ENCODE measurements at regions not wholly inside any gene's neighbourhood (a gene's known extent, or its start where the extent isn't known, plus 50 kb on each side); places are given as distances from the start of the nearest gene placed in this dataset.

DNA sequence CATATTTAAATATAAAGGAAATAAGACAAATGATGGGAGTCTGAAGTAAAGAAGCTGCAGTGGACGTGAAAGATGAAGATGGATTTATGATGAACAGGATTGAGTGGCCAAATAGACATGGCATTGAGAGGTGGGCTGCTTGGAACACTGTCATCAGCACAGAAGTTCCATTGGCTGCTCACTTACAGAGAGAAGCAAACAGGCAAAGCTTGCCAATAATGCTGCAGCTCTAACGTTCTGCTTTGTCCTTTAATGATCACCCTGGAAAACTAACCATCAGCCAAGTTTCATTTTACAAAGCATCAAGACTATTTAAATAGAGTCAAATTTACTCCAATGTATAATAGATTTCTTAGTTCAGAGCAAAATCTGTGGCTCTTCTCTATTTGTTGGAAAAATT, 721.4 kb downstream of the TMTC2 start:
- no peak for DNase-seq (ENCODE audit: low read depth)
- TF ChIP-seq, protein P1, sequence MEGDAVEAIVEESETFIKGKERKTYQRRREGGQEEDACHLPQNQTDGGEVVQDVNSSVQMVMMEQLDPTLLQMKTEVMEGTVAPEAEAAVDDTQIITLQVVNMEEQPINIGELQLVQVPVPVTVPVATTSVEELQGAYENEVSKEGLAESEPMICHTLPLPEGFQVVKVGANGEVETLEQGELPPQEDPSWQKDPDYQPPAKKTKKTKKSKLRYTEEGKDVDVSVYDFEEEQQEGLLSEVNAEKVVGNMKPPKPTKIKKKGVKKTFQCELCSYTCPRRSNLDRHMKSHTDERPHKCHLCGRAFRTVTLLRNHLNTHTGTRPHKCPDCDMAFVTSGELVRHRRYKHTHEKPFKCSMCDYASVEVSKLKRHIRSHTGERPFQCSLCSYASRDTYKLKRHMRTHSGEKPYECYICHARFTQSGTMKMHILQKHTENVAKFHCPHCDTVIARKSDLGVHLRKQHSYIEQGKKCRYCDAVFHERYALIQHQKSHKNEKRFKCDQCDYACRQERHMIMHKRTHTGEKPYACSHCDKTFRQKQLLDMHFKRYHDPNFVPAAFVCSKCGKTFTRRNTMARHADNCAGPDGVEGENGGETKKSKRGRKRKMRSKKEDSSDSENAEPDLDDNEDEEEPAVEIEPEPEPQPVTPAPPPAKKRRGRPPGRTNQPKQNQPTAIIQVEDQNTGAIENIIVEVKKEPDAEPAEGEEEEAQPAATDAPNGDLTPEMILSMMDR (IDR thresholded peaks at IDR 0.05; ENCODE audit: low read depth, low read length, missing control alignments): no peak
- H3K4me3 ChIP-seq (ENCODE audit: low read depth, low read length): no peak overlapping the region
- in situ Hi-C loops (cut with HindIII; ENCODE audit: low sequenced_read_pairs): no loop called here

DNA sequence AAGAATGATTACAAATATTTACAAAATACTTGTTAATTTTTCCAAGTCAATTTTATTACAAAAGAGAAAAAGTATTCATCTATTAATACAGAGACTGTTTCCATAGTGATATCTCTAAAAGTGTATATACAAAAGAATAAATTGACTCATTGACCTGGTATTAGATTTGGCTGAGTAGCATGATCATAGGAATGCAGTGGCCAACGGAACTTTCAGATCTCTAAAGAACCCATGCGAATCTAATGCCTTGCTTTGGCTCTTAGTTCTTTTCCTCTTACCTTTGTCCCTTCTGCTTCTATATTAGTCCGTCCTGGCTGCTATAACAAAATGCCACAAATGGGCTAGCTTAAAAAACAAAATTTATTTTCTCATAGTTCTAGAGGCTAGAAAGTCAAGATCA, 717.8 kb downstream of the TMTC2 start:
- TF ChIP-seq, protein P1 (IDR thresholded peaks at IDR 0.05; ENCODE audit: low read depth, low read length, missing control alignments): no peak
- in situ Hi-C loops (cut with HindIII; ENCODE audit: low sequenced_read_pairs): no loop called here
- no peak for DNase-seq (ENCODE audit: low read depth)
- H3K4me3 ChIP-seq (ENCODE audit: low read depth, low read length): no peak overlapping the region

DNA sequence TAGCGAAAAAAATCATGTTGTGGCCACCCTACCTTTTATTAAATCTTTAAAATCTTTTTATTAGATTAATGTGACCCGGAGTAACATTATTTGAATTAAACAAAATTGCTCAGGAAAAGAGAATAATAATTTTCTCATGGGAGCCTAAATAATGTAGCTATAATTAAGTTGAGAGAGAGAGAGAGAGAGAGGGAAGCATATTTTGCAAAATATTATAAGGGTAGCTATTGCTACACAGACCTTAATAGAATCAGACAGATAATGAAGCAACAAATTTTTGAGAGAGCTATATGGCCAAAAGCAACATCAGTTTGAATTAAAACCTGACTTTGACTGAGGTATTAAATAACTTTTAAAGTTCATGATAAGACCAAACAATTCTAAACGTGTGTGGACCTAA, 703.5 kb downstream of the TMTC2 start:
- no peak for DNase-seq (ENCODE audit: low read depth)
- H3K4me3 ChIP-seq (ENCODE audit: low read depth, low read length): no peak overlapping the region
- TF ChIP-seq, protein P1 (IDR thresholded peaks at IDR 0.05; ENCODE audit: low read depth, low read length, missing control alignments): no peak
- in situ Hi-C loops (cut with HindIII; ENCODE audit: low sequenced_read_pairs): no loop called here

DNA sequence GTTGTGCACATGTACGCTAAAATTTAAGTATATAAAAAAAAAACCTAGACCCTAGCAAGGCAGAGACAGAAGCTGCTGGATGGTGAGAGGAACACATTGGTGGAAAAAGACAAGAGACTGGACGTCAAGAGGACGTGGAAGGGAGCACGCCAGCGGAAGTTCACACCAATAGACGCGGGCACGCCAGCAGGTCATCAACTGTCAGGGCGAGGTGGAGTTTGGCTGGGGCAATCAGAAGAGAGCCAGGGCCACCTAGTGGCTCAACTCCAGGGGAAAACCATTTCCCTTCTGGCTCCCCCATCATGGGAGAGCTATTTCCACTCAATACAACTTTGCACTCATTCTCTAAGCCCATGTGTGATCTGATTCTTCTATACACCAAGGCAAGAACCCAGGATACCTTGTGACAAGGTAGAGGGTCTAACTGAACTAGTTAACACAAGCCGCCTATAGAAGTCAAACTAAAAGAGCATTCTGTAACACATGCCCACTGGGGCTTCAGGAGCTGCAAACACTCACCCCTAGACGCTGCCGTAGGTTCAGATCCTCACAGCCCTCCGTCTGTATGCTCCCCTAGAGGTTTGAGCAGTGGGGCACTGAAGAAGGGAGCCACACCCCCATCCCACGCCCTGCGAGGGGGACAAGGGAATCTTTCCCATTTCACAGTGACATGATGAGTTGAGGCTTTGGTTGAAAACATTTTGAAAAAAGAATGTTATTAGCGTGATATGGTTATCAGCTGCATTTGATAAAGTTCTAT, 702.7 kb downstream of the TMTC2 start:
- DNase-seq (ENCODE audit: low read depth): no peak
- TF ChIP-seq, protein P1 (IDR thresholded peaks at IDR 0.05; ENCODE audit: low read depth, low read length, missing control alignments): no peak
- in situ Hi-C loops (cut with HindIII; ENCODE audit: low sequenced_read_pairs): no loop called here
- H3K4me3 ChIP-seq (ENCODE audit: low read depth, low read length): no peak overlapping the region

DNA sequence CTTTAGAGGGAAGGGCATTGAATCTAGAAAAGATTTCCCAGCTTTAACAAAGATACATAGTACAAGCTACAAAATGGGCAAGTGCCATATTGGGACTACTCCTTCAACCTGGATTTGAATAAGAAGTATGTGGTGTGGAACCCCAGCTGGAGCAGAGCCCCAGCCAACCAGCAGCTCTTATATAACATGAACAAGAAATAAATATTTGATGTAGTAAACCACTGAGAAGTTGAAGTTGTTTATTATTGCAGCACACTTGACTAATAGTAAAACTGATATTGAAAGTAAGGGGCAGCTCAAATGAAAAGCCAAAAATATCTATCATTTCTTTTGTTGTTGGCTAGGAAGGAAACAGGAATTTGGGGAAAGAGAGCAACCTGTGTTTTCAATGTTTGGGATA, 701.8 kb downstream of the TMTC2 start:
- in situ Hi-C loops (cut with HindIII; ENCODE audit: low sequenced_read_pairs): no loop called here
- H3K4me3 ChIP-seq (ENCODE audit: low read depth, low read length): no peak overlapping the region

DNA sequence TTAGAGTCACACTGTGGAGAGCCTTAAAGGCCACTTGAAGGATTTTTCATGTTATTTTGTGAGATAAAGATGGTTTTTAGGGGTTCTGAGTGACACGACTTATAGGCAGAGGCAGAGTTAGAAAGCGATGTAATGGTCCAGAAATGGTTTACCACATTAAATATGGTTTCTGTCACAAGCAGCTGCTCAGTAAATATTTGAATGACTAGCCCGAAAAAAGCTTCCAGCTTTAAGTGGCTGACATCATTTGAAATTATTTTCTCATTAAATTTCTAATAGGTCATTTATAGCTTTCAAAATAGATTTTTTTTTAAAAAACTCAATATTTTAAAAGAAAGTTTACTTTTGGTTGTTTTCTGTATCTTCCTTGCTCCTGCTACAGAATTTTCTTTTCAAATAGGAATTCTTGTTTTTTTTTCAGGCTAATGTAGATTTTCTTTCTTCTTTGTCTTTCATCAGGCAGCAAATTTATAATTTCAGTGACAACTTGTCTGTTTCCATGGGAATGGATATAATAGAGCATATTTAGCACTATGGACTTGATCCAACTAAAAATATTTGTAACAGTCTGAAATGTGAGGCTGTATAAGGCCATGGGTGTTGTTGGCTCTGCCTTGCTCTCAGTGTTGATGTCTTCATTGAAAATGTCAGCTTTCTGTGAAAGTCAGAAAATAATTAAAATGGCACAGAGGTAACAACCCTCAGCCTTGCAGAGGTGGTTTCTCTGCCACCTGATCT, 700.0 kb downstream of the TMTC2 start:
- no peak for DNase-seq (ENCODE audit: low read depth)
- in situ Hi-C loops (cut with HindIII; ENCODE audit: low sequenced_read_pairs): no loop called here
- H3K4me3 ChIP-seq (ENCODE audit: low read depth, low read length): no peak overlapping the region
- TF ChIP-seq, protein P1 (IDR thresholded peaks at IDR 0.05; ENCODE audit: low read depth, low read length, missing control alignments): no peak

More for the DNA sequence above, 701.8 kb downstream of the TMTC2 start:
- DNase-seq (ENCODE audit: low read depth): no peak
- TF ChIP-seq, protein P1 (IDR thresholded peaks at IDR 0.05; ENCODE audit: low read depth, low read length, missing control alignments): no peak

Measured in astrocyte of the cerebellum (primary cell).